ENCODE measurements at regions not wholly inside any gene's neighbourhood (a gene's known extent, or its start where the extent isn't known, plus 50 kb on each side); places are given as distances from the start of the nearest gene placed in this dataset.

GRCh38 chr5:123264394-123264793, 158.8 kb downstream of the CEP120 start:
- TF ChIP-seq EZH2phosphoT487 (IDR thresholded peaks at IDR 0.05; ENCODE audit: insufficient read depth, low read depth) (no peak), EZH2 (IDR thresholded peaks at IDR 0.05; ENCODE audit: insufficient read depth, poor library complexity, severe bottlenecking) (no peak)
